Myocyte (in vitro differentiated cells): ENCODE measurements at regions not wholly inside any gene's neighbourhood (a gene's known extent, or its start where the extent isn't known, plus 50 kb on each side); places are given as distances from the start of the nearest gene placed in this dataset.
"Not testable (repeated sequence)": the region's sequence is repeated elsewhere in the genome, so short reads cannot be mapped to it uniquely, and the experiment has no call there.

Experiments used
- DNase-seq: peaks from one replicate; pipeline ENCODE4 v3.0.0-alpha.2; 2012; ENCODE audit warnings: low read depth

- DNase-seq, result no peak
Measured at GRCh38 chr12:118536306-118536906, 160.1 kb downstream of the SUDS3 start.

GRCh38 chr12:118537481-118537917 is 161.1 kb downstream of the SUDS3 start:
- peak; percentile 1 for DNase-seq

- no peak for DNase-seq
Measured at GRCh38 chr12:118541071-118541470, 164.7 kb downstream of the SUDS3 start.

GRCh38 chr12:118541934-118542333 is 165.6 kb downstream of the SUDS3 start:
- DNase-seq, result no peak

GRCh38 chr12:118543651-118544050 is 167.3 kb downstream of the SUDS3 start:
- no peak for DNase-seq

- DNase-seq, result no peak
Measured at GRCh38 chr12:118544569-118544968, 168.2 kb downstream of the SUDS3 start.

- DNase-seq, result not testable (repeated sequence)
Measured at GRCh38 chr12:118547606-118548005, 171.3 kb downstream of the SUDS3 start.

GRCh38 chr12:118548887-118549509 is 172.6 kb downstream of the SUDS3 start:
- no peak for DNase-seq

- DNase-seq, result no peak
Measured at GRCh38 chr12:118549510-118549980, 173.2 kb downstream of the SUDS3 start.

- no peak for DNase-seq
Measured at GRCh38 chr12:118553856-118554504, 177.6 kb downstream of the SUDS3 start.

GRCh38 chr12:118558941-118559340 is 182.6 kb downstream of the SUDS3 start:
- no peak for DNase-seq

GRCh38 chr12:118560733-118561132 is 184.4 kb downstream of the SUDS3 start:
- DNase-seq, result no peak

- no peak for DNase-seq
Measured at GRCh38 chr12:118571730-118572129, 195.4 kb downstream of the SUDS3 start.

- no peak for DNase-seq
Measured at GRCh38 chr12:118574288-118574687, 197.9 kb downstream of the SUDS3 start.

GRCh38 chr12:118575730-118576129 is 199.4 kb downstream of the SUDS3 start:
- no peak for DNase-seq

- no peak for DNase-seq
Measured at GRCh38 chr12:118581371-118581770, 205.0 kb downstream of the SUDS3 start.

- DNase-seq, result no peak
Measured at GRCh38 chr12:118582863-118583262, 206.5 kb downstream of the SUDS3 start.

GRCh38 chr12:118586433-118586832 is 210.1 kb downstream of the SUDS3 start:
- no peak for DNase-seq

GRCh38 chr12:118589162-118589561 is 212.8 kb downstream of the SUDS3 start:
- no peak for DNase-seq

- DNase-seq, result no peak
Measured at GRCh38 chr12:118590406-118591150, 214.2 kb downstream of the SUDS3 start.

GRCh38 chr12:118603610-118604361 is 227.4 kb downstream of the SUDS3 start:
- DNase-seq, result no peak
